ENCODE measurements at regions not wholly inside any gene's neighbourhood (a gene's known extent, or its start where the extent isn't known, plus 50 kb on each side); places are given as distances from the start of the nearest gene placed in this dataset.

- no peak for TF ChIP-seq CTCF (IDR thresholded peaks at IDR 0.05; ENCODE audit: extremely low read depth, missing control alignments)
- no peak for DNase-seq (ENCODE audit: low spot score)
Observed at GRCh38 chr9:19937121-19937520, 148.3 kb upstream of the SLC24A2 start.

- no peak for TF ChIP-seq CTCF (IDR thresholded peaks at IDR 0.05; ENCODE audit: extremely low read depth, missing control alignments)
- no peak for DNase-seq (ENCODE audit: low spot score)
Observed at GRCh38 chr9:19936598-19936997, 147.8 kb upstream of the SLC24A2 start.

DNA sequence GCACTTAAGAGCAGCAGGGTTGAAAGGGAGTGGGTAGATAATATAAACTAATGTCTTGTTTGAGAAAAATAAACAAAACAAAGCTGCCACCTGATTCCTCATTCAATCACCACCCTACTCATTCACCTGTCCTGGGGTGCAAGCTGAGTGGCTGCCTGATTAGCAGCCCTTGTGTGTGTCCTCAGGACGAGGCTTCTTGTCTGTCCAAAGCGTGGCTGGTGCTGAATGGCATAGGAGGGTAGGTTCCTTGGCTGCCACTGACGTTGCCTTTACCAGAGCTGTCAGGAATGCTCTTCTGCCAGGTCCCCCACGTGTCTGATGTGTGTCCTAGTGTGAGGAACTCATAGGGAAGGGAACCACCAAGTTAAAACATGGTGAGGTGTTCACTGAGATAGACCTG lies 146.6 kb upstream of the SLC24A2 start:
- no peak for TF ChIP-seq CTCF (IDR thresholded peaks at IDR 0.05; ENCODE audit: extremely low read depth, missing control alignments)
- no peak for DNase-seq (ENCODE audit: low spot score)

DNA sequence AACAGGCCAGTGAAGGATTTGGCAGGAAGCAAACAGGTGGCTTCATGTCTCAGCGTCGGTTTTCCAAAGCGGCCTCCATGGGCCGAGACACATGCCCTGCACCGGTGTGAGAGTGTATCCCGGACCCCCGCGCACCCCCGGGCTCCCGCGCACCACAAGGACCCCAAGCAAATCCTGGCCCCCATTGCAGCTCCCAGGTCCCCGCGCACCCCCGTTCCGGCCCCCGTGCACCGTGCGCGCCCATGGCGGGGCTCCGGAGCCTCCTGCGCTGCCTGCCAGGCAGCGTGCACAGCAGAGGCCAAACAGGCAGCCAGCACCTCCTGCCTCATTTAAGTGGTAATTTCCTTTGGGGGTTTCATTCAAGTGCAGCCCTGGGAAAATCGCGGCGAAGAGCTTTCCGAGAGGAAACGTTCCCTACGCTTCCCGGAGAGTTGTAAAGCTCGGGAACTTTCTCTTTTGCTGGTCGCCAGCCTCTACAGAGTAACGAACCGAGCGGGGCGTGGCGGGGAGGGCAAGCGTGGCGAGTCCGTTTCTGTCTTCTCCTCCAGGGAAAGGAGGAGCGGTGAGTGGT lies 145.5 kb upstream of the SLC24A2 start:
- no peak for DNase-seq (ENCODE audit: low spot score)

DNA sequence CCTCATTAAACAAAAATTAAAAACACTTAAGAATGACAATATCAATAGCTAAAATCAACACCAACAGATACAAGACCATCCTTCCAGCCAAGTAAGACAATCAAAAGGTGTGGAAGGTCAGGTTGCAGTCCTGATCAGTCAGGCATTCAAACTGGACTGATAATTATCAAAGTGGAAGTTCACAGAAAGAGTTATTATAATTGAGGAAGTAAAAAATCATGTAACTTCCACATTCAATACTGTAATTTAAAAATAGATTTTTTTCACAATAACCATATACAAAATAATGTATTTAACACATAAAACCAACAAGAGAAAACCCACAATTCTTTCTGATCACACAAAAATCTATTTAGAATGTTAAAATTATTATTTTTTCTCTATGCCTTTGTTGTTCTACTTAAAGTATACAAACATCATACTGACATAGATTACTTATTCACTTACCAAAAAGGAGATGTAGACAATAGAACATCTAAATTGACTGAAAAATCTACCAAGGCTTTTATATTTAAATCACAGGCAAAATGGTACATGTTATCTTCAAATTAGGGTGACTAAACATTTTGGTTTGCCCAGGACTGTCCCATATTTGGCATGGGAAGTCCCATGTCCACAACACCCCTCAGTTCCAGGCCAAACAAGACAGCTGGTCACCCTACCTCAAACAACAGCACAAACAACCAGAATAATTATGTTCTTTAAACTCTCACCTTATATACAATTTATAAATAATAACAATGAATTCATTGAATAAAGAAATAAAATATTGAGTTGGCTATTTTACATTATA lies 142.5 kb upstream of the SLC24A2 start:
- no peak for TF ChIP-seq CTCF (IDR thresholded peaks at IDR 0.05; ENCODE audit: extremely low read depth, missing control alignments)
- no peak for DNase-seq (ENCODE audit: low spot score)

More for the DNA sequence above, 145.5 kb upstream of the SLC24A2 start:
- no peak for TF ChIP-seq CTCF (IDR thresholded peaks at IDR 0.05; ENCODE audit: extremely low read depth, missing control alignments)

DNA sequence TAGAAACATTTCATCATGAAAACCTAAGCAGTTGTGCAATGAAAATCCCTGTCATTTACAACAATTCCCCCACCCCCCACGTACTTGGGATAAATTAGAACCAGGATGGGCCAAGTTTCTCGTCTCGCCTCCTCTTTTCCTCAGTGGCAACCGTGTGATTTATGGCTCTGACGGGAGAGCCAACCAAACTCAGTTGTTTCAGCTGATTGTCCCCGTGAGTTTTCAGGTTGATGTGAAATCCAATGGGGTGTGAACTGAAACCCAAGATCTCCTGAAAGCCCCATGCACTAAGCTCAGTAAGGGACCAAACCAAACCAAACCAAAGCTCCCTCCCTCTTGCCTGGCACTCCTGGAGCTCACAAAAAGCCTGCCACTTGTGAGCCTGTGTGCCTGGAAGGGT lies 138.7 kb upstream of the SLC24A2 start:
- no peak for TF ChIP-seq CTCF (IDR thresholded peaks at IDR 0.05; ENCODE audit: extremely low read depth, missing control alignments)
- DNase-seq (ENCODE audit: low spot score), result no peak

- DNase-seq (ENCODE audit: low spot score), result no peak
Observed at GRCh38 chr9:19926774-19927173, 137.9 kb upstream of the SLC24A2 start.

More at GRCh38 chr9:19926774-19927173, 137.9 kb upstream of the SLC24A2 start:
- no peak for TF ChIP-seq CTCF (IDR thresholded peaks at IDR 0.05; ENCODE audit: extremely low read depth, missing control alignments)

All from GM20000 (cell line).